HG03025 (cell line): ENCODE measurements at regions not wholly inside any gene's neighbourhood (a gene's known extent, or its start where the extent isn't known, plus 50 kb on each side); places are given as distances from the start of the nearest gene placed in this dataset.

Experiments used
- ATAC-seq: cut with Tn5 transposase; IDR thresholded peaks from one replicate; pipeline ENCODE4 v1.9.1; 2021; ENCODE audit warnings: mild to moderate bottlenecking, moderate library complexity; ENCODE audit not compliant: unreplicated experiment, low FRiP score

GRCh38 chr9:18421391-18421790 lies 52.6 kb upstream of the ADAMTSL1 start:
- no peak for ATAC-seq

GRCh38 chr9:18422296-18423036 lies 51.5 kb upstream of the ADAMTSL1 start:
- no peak for ATAC-seq

GRCh38 chr9:18423791-18424531 lies 50.0 kb upstream of the ADAMTSL1 start:
- no peak for ATAC-seq
